HG03039 (cell line): ENCODE measurements at regions not wholly inside any gene's neighbourhood (a gene's known extent, or its start where the extent isn't known, plus 50 kb on each side); places are given as distances from the start of the nearest gene placed in this dataset.

Source experiments
- ATAC-seq: cut with Tn5 transposase; IDR thresholded peaks from one replicate; pipeline ENCODE4 v1.9.1; 2021; ENCODE audit warnings: mild to moderate bottlenecking, moderate library complexity; ENCODE audit not compliant: unreplicated experiment

DNA sequence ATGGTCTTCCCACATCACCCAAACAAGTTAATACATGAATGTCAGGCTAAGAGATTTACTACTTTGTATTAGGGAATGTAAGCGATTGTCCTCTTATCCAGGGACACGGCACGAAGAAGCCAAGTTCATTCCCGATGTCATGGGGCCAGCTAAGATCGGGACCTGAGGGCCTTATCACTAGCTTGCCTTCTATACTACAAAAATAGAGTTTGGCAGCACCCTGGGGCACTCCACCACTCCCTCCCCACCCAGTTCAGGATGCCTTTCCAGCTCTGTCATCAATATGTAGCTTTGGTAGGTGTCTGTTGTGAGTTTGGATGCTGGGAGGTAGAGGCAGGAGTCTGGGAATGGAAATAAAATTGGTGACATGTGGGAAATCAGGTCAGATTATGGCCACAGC, 197.5 kb downstream of the ATG4C start:
- no peak for ATAC-seq

DNA sequence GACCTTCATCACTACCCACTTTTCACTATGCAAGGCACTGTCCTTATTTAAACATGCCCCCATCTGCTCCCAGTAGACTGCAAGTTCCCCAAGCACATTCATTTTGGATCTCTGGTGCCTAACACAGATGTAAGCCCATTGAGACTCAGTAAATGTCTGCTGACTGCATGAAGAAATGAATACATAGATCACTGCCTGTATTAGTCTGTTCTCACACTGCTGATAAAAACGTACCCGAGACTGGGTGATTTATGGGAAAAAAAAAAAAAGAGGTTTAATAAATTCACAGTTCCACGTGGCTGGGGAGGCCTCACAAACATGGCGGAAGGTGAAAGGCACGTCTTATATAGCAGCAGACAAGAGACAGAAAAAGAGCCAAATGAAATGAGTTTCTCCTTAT, 204.9 kb downstream of the ATG4C start:
- no peak for ATAC-seq

DNA sequence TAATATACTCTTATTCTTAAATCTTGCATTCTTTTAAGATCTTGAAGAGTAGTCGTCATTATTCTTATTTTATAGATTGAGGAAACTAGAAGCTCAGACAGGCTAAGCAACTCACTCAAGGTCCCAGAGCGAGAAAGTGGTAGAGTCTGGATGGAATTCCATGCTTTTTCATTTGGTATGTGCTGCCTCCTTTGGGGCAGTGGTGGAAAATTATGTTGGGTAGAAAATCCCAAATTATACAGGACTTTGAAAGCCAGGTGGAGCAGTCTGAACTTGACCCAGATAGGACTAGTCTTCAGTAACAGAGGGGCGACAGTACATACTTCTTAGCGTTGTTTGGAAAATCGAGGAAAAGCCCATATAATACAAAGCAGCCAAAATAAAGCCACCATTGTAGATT, 205.6 kb downstream of the ATG4C start:
- no peak for ATAC-seq

DNA sequence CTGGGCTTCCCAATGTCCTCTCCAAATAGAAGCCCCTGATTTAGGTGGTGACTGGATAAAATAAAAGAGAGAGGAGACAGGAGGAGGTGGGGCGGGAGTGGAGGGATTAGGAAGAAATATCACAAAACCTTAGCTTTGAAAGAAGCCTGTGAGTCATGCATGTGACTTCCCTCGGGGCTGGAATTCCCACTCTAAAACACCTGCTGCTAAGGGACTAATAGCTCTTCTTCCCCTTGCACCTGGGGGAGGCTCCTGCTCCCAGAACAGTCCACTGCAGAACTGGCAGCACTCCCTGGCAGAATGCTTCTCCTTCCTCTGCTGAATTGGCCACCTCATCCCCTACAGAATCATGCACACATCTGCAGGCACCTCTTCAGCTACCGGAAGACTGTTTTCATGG, 207.2 kb downstream of the ATG4C start:
- ATAC-seq: no peak

DNA sequence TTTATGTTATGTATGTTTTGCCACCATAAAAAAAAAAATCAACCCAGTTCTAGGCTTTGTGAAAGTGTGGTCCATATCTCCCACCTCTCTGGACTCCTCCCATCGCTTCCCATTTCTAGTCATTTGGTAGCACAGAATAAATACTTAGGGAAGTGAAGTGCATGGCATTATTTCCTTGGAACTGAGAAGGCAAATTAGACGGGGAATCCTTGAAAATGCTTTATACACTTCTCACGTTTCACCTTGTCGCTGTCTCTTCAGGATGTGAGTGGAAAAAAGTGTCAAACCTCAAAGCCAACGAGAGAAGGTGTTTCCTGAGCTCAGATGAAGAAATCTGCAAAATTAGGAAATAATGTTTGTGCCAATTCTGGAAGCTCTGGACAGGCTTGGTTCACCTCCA, 209.9 kb downstream of the ATG4C start:
- no peak for ATAC-seq

DNA sequence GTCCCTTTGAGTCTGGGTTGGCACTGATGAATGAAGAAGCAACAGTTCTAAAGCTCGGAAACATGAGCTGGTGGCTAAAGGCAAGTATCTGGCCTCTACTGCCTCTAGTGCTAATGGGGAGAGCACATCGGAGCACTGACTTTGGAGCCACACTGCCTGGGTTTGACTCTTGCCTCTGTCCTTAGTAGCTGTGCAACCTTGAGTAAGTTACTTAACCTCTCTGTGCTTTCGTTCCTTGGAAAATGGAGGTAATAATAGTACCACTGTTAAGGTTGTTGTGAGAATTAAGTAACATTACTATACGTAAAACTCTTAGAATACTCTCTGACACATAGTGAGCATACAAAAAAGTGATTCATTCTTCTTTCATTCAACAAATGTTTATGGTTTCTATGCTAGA, 211.2 kb downstream of the ATG4C start:
- no peak for ATAC-seq

DNA sequence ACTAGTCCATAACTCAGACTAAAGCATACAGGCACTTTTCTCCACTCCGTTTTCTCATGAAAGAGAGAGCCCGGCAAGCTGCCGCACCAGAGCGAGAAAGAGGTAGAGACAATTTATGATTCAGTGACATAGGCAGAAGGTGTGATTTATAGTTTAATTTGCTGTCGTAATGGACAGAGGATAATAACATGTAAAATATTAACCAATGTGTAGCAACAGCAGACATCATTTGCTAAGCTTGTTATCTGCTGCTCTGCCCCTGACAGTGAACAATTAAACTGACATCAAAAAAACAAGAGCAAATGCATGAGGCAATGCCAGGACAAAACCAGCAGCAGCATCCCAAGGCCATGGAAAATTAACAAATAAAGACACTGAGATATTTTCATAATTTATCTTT, 214.0 kb downstream of the ATG4C start:
- no peak for ATAC-seq

DNA sequence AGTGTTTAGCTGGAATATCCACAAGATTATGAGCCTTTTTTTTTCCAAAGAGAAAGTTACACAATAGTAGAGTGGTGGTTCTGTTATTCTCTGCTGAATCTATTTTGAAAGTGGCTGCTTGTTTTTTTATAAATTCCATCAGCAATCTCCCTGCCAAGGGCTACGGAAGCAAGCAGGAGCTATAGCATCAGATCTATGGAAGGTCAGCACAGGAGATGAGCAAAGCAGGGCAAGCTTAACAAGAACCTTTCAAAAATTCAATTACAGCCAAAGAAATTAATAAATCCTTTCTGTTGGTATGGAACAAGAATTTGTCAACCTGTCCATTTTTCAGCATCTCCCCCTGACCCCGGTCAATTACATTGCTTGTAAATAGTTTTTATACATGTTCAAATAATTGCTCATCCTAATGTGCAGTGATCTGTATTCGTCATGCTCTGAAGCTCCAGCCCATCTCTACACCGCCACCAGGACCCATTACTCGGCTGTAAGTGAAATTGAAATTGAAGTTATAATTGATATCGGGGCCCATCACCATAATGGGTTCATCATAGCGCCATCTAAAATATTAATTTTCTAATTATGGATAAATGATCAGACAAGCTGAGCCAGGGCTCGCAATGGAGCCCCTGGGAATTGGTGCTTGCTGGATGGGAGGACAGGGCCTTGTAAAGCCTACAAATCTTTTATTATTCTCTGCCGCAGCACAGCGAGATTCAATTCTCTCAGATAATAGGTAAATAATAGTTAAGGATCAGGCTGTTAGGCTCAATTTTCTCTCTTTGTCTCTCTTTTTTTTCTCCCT, 215.1 kb downstream of the ATG4C start:
- ATAC-seq: no peak

DNA sequence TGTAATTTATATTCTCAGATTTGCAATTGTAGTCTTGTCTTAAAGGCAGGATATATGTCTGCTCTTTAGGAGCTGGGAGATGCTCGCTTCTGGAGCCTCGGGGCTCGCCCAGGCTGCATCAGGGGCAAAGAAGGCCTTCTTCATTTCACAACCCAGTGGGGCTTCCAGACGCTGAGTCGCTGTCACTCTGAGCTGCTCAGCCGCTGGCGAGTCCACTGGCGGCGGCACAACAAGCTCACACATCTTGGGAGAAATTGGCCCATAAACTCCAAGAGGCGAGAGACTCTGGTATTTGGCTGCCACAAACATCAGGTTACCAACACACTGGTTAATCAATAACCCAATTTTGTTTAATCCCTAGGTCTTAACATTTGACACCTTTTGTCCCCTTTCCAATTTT, 216.6 kb downstream of the ATG4C start:
- ATAC-seq: no peak

DNA sequence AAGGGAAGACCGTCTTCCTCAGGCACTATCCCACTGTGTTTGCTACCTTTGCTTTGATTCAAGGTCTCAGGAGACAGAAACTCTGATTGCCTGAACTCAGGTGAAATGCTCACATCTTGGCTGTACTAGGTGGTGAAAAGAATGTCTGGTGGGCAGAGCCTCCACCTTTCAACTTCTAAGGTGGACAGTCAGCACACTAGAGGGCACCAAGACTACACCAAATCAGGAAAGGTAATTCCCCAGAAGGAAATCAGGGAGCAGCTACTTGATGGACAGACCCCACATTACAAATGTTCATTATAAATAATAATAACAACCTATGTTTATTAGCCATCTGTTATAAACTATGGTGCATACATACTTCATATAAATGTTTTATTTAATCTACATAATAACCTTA, 220.9 kb downstream of the ATG4C start:
- no peak for ATAC-seq

DNA sequence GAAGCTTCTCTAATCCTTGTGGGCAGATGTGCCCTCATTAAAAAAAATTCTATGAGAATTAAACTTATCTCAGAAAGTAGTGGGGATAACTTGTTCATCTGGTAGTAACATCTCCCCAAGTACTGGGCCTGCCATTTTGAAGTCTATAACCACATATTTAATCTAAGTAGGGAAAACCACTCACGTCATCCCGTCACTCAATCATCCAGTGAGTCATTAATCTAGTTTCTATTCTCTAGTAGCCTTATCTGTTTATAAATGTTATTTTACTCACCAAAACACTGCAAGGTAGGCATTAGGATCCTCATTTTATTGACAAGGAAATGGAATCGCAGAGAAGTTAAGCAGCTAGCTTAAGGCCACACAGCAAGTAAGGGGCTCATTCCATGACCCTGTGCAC, 221.9 kb downstream of the ATG4C start:
- no peak for ATAC-seq

DNA sequence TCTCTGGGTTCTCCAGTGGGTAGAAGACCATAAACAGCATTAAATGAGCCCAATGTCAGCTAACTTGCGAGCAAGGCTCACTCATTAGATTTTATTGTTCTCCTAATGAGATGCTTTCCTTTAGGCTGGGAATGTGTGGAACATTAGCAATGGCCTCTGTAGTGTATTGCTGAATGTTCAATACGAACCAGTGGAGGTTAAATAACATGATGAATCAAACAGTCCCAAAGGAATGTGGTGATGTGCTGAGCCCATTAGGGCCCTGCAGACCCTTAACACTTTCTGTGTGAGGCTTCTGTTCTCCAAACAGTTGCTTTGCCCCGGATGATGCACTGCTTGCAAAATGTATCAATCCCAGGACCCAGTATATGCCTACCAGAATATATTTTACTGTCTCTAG, 225.5 kb downstream of the ATG4C start:
- ATAC-seq: no peak

DNA sequence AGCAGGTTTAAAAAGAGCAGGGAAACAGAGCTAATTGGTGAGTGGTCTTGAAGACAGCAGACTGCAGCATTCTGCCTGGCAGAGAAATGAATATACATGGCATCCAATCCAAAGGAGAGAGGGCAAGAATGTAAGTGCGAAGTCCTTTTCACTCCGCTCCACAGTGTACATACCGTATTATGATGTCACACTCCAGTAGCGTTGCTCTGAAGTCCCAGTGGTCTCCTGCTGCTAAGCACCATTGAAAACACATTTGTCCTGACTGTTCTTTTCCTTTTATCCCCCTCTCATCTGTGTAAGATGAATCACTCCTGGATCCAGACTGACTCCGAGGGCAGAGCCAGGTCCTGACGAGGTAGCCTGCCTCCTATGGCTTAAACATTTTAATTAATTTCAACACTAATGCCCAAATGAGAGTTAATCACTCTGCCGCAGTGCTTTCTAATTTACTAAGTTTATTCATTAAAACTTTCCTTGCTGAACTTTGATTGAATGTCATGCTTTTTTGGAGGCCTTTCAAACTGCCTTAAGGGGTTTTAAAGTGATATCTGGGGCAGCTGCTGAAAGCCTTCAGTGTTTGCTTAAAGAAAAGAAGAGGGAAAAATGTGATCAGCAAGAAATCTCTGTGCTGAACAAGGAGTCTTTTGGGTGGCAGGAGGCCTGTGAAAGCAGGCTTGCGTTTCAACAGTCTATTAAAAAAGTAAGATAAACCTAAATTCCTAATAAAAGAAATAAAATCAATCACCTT, 227.2 kb downstream of the ATG4C start:
- ATAC-seq: no peak

DNA sequence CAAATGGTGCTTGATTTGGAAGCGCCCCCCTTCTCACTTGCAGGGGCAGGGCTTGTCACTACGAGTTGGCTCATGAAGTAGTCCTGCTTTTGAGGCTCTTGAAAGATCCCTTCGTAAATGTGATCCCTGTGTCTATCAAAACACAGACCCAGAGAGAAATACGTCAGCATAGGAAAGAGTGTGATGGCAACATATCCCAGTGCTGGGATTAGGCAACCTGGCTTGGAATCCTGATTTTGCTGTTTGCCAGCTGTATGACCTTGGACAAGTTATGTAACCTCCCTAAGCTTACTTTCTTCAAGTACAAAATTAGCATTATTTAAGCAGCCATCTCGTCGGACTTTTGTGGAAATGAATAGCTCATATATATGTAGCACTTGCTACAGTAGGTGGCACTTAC, 228.4 kb downstream of the ATG4C start:
- no peak for ATAC-seq

DNA sequence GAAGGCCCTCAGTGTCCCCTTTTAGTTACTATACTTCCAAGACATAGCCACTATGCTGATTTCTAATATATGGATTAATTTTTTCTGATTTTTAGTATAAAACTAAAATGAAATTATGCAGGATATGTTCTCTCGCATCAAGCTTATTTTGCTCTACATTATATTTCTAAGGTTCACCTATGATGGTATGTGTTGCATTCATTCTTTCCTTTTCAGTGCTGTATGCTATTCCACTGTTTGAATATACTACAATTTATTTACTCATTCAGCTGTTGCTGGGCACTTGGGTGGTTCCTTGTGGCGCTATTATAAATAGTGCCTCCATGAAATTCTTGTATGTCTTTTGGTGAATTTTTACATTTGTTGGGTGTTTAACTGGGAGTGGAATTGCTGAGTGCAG, 230.3 kb downstream of the ATG4C start:
- ATAC-seq: no peak

DNA sequence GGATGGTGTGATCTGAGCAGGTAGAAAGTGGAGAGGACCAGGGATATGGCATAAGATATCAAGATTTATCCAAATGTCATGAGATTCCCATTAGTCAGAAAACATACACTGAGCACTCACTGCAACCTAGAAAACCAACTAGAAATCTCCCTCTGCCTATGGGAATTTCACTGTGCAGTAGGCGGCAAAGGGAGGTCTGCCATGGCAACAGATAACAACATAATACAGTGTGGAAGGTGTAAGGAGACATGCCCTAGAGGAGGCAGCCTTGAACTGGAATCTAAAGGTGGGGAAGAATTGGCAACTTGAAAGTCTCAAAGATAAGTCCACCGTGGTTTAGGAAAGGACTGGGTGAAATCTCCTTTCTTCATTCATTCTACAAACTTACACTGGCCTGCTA, 238.4 kb downstream of the ATG4C start:
- ATAC-seq: no peak

DNA sequence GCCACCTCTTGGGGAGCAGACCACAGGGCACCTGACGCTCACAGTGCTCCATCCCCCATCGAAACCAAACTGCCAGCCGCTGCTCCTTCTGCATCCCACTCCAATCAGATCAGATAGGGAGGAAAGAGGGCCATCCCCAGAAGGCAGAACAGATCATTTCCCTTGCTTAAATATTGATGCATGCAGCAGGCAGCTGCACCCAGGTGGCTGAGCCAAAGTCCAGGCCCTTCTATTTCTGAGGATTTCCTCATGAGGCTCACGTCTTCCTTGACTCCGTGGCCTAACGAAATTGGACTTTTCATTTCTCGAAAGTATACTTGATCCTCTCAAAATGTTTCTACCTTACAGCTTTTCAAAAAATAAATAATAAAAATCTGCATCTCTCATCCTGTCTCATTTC, 239.2 kb downstream of the ATG4C start:
- no peak for ATAC-seq

DNA sequence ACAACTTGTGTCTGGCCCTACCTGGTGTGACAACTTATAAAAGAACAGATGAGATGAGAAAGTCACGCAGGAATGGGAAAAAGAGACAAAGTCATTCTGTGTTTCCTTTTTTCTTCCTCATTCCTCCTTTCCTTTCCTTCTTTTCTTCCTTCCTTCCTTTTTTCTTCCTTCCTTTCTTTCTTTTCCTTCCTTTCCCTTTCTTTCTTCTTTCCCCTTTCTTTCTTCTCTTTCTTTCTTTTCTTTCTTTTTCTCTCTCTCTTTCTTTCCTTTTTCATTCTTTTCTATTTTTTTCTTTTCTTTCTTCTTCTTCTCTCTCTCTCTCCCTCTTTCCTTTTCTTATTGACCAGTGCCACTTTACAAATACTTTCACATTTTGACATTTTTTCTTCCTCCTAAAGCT, 239.7 kb downstream of the ATG4C start:
- no peak for ATAC-seq

DNA sequence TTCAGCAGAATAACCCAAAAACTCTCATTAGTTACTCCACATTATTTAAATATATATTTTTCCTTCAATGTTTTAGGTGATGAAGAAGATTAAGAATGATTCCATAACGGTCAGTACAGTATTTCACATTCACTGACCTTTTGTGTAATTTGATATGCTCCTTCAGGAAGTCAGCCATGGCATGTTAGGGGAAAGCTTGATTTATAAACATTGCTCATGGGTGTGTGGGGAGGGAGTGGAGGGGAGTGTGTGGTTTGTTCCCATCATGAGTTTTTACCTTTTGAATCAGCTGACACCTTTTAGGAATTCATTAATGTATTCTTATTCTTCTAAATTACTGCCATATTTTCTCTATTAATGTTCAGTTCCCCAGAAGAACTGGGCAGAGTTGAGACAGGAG, 240.2 kb downstream of the ATG4C start:
- no peak for ATAC-seq

DNA sequence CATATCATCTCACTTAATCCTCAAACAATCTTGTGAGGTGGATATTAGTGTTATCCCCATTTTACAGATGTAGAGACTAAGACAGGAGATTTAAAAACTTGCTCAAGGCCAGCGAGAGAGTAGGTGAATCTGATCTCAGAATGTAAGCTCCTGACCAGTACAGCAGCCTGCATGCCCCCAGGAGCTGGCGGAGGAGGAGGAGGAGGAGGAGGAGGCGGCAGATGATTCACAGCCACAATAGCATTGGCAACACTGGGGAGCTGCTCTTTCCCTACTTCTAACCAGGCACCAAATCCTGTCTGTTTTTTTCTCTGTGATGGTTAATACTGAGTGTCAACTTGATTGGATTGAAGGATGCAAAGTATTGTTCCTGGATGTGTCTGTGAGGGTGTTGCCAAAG, 243.2 kb downstream of the ATG4C start:
- ATAC-seq: no peak

DNA sequence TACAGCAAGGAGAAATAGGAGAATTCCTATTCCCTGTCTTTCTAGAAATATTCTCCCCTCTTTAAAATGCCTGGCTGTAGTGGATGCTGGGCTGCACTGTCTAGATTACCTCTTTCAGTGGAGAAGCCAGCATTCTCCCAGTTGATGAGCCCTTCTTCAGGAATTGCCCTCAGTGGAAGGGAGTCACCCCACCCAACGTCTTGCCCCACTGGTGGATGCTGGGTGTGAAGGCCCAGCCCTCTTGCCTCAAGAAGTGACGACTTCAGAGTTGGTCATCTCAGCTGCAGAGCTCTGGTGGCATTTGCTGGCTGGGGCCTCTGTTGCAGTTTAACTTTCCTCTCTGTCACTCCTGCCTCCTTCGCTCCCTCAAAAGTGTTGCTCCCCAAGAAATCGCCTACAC, 248.2 kb downstream of the ATG4C start:
- no peak for ATAC-seq

DNA sequence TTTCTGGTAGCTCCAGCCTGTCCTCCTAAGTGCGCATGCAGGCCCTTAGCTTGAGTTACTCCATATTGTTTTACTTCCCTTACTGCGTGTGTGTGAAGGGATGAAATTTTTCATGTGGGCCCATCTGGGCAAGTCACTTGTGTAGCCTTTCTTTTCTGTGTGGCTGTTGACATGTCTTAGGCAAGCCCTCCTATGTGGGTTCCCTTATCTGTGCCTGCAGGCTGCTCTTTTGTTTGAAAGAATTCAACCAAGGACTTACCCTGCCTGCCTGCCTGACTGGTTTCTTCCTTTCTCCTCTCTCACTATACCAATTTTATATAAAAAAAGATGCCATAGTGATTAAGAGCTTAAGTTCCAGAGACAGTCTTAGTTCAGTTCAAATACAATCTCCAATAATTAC, 249.3 kb downstream of the ATG4C start:
- ATAC-seq: no peak

DNA sequence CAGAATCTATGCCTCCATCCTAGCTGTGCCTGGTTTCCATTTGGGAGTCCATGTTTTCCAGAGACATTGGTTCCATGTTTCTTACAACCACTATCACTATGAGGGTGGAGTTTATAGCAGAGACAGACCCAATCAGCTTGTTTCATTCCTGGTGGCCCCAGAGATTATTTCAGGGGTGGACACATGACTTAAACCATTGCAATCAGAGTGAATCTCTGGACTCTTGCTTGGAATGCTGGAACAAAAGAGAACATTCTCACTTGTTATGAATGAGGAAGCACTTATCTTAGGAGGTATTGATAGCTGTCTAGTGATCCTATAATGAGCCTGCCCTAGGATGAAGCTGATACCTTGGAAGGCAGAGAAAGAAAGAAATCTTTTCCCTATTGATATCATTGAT, 250.3 kb downstream of the ATG4C start:
- ATAC-seq: no peak
